Amygdala (tissue), 56 donors: ENCODE measurements at regions not wholly inside any gene's neighbourhood (a gene's known extent, or its start where the extent isn't known, plus 50 kb on each side); places are given as distances from the start of the nearest gene placed in this dataset.

ENCODE experiments used
- DNase-seq, 56 donors: peaks; one replicate each; lab custom pipeline; 2025; lab: John Stamatoyannopoulos, UW

- no peak for DNase-seq
Measured at GRCh38 chr1:96991261-96991660, 269.7 kb downstream of the PTBP2 start.

DNA sequence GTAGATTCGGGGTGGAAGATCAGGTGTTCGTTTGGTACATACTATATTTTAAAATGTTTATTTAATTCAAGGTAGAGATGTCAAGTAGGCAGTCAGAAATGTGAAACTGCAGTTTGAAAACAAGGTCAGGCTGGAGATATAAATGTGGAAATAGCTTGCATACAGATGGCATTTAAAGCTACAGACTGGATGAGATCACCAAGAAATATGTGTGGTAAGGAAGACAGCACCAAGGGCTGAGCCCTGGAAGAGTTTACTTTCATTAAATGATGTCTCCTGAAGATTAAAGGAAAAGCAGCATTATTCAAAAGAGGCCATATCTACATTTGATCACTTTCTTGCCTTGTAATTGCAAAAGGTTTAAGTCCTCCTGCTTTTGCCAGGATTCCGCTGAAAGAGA, 271.3 kb downstream of the PTBP2 start:
- no peak for DNase-seq

- DNase-seq: no peak
Measured at GRCh38 chr1:96995351-96995750, 273.8 kb downstream of the PTBP2 start.

DNA sequence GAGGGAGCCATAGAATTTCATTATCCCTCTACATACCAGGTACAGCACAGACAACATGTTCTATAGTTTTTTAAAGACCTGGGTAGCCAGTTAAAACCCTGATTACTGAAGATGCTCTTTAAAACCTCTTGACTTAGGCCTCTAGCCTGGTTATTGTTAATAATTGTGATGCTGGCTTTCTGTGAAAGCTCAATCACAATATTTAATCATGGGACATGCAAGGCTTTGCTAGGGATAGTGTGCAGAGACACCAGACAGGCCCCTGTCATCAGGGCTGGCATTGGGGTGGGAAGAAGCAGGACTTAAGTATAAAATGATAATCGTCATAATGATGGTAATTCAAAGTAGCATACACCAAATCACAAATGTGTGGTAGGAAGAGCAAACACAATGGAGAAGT, 274.4 kb downstream of the PTBP2 start:
- DNase-seq: no peak

DNA sequence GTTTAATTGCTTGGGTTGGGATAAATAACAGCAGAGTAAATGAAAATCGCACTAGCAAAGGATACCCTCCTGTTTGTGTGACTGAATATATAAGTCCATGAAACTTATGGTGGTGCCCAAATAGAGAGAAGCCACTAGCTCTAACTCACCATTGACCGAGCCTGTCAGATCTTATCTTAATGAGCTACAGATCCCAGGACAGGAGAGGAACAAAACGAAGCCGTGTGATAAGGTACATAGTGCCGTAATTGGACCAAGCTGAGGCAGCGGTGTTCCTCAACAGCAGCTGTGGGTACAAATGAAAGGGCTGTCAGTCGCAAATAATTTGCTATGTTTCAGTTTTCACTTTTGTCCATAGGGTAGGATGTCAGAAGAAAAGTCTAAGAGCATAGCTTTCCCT, 276.1 kb downstream of the PTBP2 start:
- no peak for DNase-seq

- no peak for DNase-seq
Measured at GRCh38 chr1:96998466-96998865, 276.9 kb downstream of the PTBP2 start.

DNA sequence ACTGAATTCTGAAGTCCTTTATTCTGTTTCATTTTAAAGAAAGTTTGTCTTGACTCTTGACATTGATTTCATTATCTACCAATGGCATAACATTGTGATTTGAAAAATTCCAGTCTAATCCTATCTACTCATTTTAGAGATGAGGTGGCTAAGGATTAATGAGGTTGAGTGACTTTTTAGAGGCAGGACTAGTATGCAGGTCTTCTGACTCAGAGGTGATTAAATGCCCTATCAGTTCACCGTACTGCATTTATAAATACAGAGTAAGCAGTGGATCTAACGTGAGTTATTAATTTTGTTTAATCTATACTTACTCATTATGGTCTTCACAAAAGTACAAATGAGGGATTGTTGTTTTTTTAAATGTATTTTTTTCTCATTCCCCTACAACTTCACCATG, 277.6 kb downstream of the PTBP2 start:
- DNase-seq: no peak

DNA sequence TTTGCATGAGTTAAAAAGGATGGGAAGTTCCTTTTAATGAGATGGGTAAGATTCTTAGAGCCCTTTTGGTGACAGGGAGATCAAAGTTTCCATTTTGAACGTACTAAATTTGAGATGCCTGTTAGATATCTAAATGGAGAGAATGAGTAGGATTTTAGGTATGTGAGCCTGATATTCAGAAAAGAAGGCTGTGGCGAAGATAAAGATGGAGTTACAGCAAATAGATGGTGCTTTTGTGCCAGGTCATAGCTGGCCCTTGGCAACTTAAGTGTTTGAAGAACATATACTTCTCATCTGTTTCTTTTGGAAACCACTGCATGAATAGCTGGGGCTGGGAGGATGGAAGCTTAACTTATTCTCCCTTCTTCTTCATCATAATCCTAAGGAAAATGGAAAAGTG, 282.5 kb downstream of the PTBP2 start:
- no peak for DNase-seq

GRCh38 chr1:97004743-97005142, 283.2 kb downstream of the PTBP2 start:
- DNase-seq: no peak

- peak in 49 of 56 donors; percentile 1 to 82 (median 43) for DNase-seq
Measured at GRCh38 chr1:97006044-97006661, 284.6 kb downstream of the PTBP2 start.

- DNase-seq: no peak
Measured at GRCh38 chr1:97007840-97008604, 286.4 kb downstream of the PTBP2 start.

DNA sequence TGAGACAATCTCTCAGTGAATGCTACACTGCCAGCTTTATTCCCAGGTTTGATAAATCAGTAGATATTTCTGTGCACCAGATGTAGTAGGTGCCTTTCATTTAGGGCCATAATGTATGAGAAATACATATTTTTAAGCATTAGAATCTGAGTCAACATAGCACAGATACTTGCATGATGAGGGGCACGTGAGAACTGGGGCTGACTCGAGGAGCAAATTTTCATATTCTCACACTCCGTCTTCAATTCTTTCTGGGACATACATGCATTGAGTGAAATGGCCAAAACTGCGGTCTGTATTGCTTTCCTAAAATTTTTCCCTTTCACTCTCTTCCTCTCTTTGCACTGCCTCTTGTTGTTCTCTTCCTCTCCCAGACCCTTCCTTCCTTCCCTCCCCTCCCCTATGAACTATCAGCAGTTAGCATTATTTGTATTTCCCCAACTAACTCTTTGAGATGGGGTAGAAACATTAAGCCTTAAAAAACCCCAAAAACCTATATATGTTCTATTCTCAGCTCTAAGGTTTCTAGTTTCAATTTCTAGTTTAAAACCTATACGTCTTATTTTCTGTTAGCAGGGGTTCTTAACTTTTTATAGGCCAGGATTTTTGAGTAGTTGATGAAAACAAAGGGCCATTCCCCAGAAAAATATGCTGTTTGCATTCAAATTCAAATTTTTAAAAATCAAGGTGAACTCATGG, 289.1 kb downstream of the PTBP2 start:
- DNase-seq: no peak

DNA sequence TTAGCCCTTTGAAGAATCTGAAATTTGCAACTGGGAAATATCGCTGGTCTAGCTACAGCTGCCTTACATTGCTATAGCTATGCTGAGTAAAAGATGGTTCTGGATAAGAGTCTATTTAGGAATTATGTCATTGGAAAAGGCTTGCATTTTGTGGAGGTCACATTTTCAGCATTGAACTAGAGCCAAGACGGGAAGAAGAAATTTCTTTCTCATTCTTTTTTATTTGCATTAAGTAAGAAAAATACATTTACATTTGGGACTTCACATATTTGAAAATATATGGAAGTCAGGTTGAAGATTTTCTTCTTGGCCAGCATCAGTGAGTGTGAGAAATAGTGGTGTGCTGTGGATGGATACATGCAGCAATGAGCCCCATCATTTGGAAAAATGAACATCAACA, 291.6 kb downstream of the PTBP2 start:
- no peak for DNase-seq

DNA sequence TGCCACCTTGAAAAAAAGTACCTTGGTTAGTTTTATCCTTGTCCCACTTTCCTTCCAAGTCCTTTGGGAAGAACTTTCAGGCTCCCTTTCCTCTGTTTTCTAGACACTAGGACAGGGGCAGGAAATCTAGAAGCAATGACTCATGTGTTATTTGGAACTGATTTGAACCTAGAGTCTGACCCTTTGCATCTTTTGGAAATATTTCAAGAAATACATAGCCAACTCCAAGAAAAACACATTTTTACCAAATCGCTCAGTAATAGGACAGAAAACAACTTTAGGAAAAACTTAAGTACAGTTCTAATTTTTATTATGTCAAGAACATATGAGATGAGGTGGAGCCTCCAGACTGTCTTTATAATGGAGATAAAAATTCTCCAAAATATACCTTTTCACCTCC, 292.4 kb downstream of the PTBP2 start:
- DNase-seq: no peak

DNA sequence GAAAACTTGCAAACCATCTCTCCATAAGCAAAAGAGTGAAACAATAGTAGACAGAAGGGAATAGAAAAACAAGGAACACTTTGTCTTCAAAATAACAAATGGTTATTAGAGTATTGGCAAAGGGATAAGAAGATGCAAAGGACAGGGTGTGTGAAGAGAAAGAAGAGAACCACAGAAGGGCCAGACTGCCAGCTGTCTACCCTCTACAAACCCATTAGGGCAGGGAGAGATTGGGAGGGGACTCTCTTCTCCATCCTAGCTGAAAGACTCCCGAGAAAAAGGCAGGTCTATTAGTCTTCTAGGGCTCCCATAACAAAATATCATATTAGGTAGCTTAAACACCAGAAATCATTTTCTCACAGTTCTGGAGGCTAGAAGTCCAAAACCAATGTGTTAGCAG, 292.8 kb downstream of the PTBP2 start:
- DNase-seq: no peak

DNA sequence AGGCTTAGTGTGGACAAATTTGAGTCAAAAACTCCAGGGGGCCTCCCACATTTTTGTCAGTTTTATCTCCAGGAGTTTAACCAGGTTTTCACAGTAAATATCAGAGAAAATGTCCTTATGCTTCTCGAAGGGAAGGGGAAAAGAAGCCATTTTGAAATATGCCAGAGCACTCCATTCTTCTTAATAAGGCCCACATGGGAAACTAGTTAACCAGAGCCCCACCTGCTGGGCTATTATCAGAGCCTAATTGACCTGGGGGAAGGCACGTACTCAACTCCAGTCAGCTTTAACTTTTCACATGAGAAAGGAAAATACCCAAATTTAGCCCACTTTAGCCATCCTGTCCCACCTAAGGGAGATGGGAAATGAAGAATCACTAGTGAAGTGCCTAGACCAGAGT, 296.3 kb downstream of the PTBP2 start:
- no peak for DNase-seq
